AG04450 (cell line): ENCODE measurements at regions not wholly inside any gene's neighbourhood (a gene's known extent, or its start where the extent isn't known, plus 50 kb on each side); places are given as distances from the start of the nearest gene placed in this dataset.
"Not testable (repeated sequence)": the region's sequence is repeated elsewhere in the genome, so short reads cannot be mapped to it uniquely, and the experiment has no call there.

Source experiments
- CTCF ChIA-PET: fragments of 300-600, 350-600 bp; formaldehyde crosslinking; extraction: SDS; loops from one replicate; lab custom pipeline; 2022; ENCODE audit warnings: antibody characterized with exemption, inconsistent platforms; lab: Charles Lee
- POLR2A ChIA-PET: fragments of 350-600 bp; formaldehyde crosslinking; extraction: SDS; loops from one replicate; lab custom pipeline; 2021; ENCODE audit warnings: antibody characterized with exemption, inconsistent platforms; lab: Yijun Ruan, JAX
- DNase-seq: peaks from one replicate; pipeline ENCODE4 v3.0.0-alpha.2; 2011; ENCODE audit warnings: low read depth, low spot score
- H3K27ac ChIP-seq: one replicate; pipeline ENCODE4 v1.5.1; 2012; ENCODE audit warnings: low read depth, low read length, control low read depth
- H3K27me3 ChIP-seq: one replicate; pipeline ENCODE4 v1.6.0; 2012; ENCODE audit warnings: low read length; ENCODE audit not compliant: control insufficient read depth, insufficient read depth
- H3K4me3 ChIP-seq: 2 replicates; pipeline ENCODE4 v1.5.1; 2011; ENCODE audit warnings: mild to moderate bottlenecking, low read depth, low read length, control low read depth
- H3K9me3 ChIP-seq: 2 replicates; pipeline ENCODE4 v1.5.1; 2012; ENCODE audit warnings: low read length; ENCODE audit not compliant: control insufficient read depth, insufficient read depth
- TF ChIP-seq, protein P1 (sequence below): IDR thresholded peaks from 2 replicates; pipeline ENCODE4 v1.5.1; 2011; ENCODE audit warnings: low read depth, low read length, control low read depth, inconsistent platforms

DNA sequence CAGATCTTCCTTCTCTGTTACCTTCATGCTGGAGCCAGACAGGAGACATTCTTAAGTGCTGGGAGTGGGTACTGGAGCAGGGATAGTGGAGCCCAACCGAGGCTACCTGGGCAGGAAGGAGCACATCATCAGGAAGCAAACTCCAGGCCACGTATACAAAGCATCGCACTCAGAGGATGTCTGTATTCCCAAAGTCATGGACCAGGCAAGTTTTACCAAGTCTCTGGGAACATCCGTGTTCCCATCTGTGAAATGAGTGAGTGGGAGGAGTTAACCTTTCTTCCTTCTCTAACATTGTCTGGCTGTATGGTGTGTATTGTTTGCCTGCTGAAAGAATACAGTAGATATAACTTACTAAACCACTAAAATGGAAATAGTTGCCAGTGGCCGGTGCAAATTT is 175.0 kb upstream of the TMEM45B start:
- no peak for DNase-seq
- no peaks in the 10 kb centered on the region for H3K9me3 ChIP-seq
- TF ChIP-seq, protein P1, sequence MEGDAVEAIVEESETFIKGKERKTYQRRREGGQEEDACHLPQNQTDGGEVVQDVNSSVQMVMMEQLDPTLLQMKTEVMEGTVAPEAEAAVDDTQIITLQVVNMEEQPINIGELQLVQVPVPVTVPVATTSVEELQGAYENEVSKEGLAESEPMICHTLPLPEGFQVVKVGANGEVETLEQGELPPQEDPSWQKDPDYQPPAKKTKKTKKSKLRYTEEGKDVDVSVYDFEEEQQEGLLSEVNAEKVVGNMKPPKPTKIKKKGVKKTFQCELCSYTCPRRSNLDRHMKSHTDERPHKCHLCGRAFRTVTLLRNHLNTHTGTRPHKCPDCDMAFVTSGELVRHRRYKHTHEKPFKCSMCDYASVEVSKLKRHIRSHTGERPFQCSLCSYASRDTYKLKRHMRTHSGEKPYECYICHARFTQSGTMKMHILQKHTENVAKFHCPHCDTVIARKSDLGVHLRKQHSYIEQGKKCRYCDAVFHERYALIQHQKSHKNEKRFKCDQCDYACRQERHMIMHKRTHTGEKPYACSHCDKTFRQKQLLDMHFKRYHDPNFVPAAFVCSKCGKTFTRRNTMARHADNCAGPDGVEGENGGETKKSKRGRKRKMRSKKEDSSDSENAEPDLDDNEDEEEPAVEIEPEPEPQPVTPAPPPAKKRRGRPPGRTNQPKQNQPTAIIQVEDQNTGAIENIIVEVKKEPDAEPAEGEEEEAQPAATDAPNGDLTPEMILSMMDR = no peak
- POLR2A ChIA-PET = no interaction called here
- H3K27ac ChIP-seq = no peak overlapping the region
- H3K27me3 ChIP-seq = no peaks in the 10 kb centered on the region
- CTCF ChIA-PET = no interaction called here
- H3K4me3 ChIP-seq = no peak overlapping the region

DNA sequence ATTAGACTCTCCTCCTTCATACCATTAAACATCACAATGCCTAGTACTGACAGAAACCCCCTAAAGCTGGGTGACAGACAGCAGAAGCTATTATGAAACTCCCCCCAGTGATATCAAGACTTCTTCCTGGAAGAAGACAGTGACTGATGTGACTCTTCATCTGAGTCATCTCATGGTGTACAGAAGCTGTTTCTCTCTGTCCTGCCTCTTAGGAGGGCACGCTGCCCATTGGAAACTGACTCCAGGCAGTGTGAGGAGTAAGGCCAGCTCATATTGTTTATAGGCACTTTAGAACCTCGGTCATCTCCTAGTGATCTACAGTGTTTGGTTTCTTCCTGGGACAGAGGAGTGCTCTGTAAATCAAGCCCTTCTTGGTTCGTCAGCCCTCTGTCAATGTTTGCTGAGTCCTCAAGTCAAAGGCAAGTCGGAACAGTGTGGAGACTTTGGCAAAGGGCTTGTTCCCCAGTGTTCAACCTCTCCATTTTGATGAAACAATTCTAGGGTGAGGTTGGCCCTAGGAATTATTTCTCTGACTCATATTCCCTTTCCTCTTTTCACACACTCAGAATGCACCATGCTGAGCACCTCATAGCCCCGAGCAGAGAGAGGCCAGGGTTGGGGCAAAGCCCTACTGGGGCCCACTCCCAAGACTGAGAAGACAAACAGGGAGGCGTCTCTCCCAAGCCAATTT is 172.5 kb upstream of the TMEM45B start:
- no peak for DNase-seq
- CTCF ChIA-PET = interaction anchor here (1.8 kb wide), 1 partner anchor 52 kb away, joined by 5 read pairs; no protein-coding TSS in a partner anchor
- Histone ChIP-seq H3K27me3 (no peaks in the 10 kb centered on the region), H3K27ac (no peak overlapping the region), H3K9me3 (no peaks in the 10 kb centered on the region), H3K4me3 (no peak overlapping the region)
- POLR2A ChIA-PET = no interaction called here
- TF ChIP-seq, protein P1 = no peak

DNA sequence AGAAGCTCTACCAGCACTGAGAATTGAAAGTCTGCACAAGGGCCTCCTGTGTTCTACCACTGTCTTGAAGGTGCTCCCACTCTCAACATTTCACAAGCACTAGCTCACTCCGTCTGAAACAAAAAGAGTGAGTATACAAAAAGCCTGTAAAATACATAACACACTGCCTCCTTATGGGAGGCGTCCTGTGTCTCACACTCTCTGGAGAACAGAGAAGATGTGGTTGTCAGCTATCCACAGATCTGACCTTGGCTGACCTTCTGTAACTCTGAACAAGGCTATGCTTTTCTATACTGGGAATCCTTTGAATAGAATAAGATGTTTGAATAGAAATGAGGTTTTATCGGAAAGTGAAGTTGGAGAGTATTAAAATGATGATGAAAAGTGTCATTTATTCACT is 171.3 kb upstream of the TMEM45B start:
- no peaks in the 10 kb centered on the region for H3K9me3 ChIP-seq
- POLR2A ChIA-PET = no interaction called here
- no peak overlapping the region for H3K27ac ChIP-seq
- no peak for DNase-seq
- TF ChIP-seq, protein P1 = no peak
- CTCF ChIA-PET = interaction anchor here (1.8 kb wide), 1 partner anchor 51 kb away, joined by 5 read pairs; no protein-coding TSS in a partner anchor
- no peaks in the 10 kb centered on the region for H3K27me3 ChIP-seq
- H3K4me3 ChIP-seq = no peak overlapping the region

DNA sequence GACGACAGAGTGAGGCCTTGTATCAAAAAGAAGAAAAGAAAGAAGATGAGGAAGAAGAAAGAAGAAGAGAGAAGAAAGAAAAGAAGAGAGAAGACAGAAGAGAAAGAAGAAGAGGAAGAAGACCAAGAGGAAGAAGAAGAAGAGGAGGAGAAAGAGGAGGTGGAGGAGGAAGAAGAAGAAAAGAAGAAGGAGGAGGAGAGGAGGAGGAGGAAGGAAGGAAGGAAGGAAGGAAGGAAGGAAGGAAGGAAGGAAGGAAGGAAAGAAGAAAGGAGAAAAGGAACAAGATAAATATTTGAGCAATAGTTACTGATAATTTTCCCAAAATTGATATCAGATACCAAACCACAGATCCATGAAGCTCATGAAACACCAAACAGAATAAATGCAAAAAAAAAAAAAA is 169.7 kb upstream of the TMEM45B start:
- TF ChIP-seq, protein P1 = no peak
- no peak overlapping the region for H3K27ac ChIP-seq
- H3K9me3 ChIP-seq = no peaks in the 10 kb centered on the region
- CTCF ChIA-PET = interaction anchor here (0.6 to 0.7 kb wide), 3 partner anchors 48 to 270 kb away, joined by 4 to 5 read pairs (median 5); no protein-coding TSS in a partner anchor
- POLR2A ChIA-PET = no interaction called here
- H3K4me3 ChIP-seq = no peak overlapping the region
- H3K27me3 ChIP-seq = no peaks in the 10 kb centered on the region
- DNase-seq = no peak

DNA sequence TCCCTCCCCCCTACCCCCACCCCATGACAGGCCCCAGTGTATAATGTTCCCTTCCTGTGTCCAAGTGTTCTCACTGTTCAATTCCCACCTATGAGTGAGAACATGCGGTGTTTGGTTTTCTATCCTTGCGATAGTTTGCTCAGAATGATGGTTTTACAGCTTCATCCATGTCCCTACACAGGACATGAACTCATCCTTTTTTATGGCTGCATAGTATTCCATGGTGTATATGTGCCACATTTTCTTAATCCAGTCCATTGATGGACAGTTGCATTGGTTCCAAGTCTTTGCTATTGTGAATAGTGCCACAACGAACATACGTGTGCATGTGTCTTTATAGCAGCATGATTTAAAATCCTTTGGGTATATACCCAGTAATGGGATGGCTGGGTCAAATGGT is 165.6 kb upstream of the TMEM45B start:
- CTCF ChIA-PET, H3K4me3 ChIP-seq, H3K27me3 ChIP-seq, DNase-seq, POLR2A ChIA-PET, H3K27ac ChIP-seq, H3K9me3 ChIP-seq: not testable (repeated sequence)
